SKM-1 treated with dmso at 0.1 percent for 144 hours (cell line): ENCODE measurements at regions not wholly inside any gene's neighbourhood (a gene's known extent, or its start where the extent isn't known, plus 50 kb on each side); places are given as distances from the start of the nearest gene placed in this dataset.
"Not testable (repeated sequence)": the region's sequence is repeated elsewhere in the genome, so short reads cannot be mapped to it uniquely, and the experiment has no call there.

ENCODE experiments used
- DNase-seq: peaks from one replicate; lab custom pipeline; 2025; ENCODE audit not compliant: unreplicated experiment; lab: John Stamatoyannopoulos, UW

DNA sequence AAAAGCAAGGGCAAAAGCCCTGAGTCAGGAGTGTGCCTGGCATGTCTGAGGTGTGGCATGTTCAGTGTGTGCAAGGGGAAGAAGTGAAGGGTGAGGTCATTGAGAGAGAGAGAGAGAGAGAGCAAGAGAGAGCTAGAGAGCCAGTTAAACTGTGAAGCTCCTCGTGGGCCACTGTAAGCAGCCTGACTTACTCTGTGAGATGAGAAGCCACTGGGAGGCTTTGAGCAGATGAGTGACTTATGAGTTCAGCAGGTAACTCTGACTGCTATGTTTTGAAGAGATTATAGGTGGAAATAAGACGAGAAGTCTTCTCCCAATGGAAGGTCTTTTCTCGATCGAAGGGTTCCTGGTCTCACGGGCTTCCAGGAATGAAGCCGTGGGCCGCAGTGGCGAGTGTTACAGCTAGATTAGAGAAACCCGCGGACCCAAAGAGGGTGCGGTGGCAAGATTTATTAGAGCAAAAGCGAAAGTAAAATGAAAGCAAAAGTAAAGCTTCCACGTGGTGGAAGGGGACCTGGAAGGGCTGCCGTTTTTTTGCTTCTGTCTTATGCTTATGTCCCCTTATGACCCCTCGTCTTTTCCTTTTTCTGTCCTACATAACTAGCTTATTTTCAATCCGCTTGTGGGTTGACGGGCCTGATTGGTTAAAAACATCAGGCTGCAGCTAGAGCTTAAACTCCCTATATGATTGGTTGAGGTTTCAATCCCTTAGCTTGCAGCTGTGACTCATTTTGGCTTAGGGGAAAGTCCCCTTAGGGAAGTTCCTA lies 323.1 kb upstream of the FAM78B start:
- DNase-seq, result peak; percentile 63

DNA sequence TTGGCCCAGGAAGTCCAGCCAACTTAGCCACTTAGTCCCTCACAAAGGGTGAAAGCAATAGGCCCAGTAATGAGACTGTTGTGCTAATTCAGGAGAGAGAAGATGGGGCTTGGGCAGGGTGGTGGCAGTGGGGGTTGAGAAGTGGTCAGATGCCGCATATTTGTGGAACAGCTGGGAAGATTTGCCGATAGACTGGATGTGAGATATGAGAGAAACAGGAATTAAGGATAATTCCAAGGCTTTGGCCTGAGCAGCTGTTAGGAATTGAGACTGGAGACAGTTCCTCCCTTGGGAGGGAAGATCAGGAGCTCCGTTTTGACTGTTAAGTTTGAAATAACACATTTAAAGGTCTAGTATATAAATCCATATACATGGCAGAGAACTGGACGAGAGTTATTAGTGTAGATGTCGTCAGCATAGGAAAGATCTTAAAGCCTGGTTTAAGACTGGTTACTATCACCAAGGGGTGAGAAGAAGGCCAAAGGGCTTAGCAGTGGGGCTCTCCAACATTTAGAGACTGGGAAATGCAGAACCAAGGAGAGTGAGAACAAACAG lies 323.7 kb upstream of the FAM78B start:
- DNase-seq, result no peak

DNA sequence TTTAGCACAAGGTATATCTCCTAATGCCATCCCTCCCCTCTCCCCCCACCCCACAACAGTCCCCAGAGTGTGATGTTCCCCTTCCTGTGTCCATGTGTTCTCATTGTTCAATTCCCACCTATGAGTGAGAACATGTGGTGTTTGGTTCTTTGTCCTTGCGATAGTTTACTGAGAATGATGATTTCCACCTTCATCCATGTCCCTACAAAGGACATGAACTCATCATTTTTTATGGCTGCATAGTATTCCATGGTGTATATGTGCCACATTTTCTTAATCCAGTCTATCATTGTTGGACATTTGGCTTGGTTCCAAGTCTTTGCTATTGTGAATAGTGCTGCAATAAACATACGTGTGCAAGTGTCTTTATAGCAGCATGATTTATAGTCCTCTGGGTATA lies 327.0 kb upstream of the FAM78B start:
- not testable (repeated sequence) for DNase-seq

DNA sequence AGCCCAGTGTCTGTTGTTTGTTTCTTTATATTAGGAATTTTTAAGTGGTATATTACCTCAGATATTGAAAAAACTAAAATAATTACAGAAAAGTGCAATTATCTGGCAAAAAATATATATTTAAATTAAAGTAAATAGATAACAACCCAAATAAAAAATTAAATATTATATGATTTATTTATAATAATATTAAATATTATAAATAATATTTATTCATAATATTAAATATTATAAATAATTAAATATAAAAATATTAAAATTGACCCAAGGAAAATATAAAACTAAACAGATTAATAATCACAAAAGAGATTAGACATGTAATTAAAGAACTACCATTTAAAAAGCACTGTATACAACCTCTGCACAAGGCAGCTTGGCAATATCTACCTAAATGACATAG lies 331.9 kb upstream of the POGK start:
- DNase-seq, result no peak

DNA sequence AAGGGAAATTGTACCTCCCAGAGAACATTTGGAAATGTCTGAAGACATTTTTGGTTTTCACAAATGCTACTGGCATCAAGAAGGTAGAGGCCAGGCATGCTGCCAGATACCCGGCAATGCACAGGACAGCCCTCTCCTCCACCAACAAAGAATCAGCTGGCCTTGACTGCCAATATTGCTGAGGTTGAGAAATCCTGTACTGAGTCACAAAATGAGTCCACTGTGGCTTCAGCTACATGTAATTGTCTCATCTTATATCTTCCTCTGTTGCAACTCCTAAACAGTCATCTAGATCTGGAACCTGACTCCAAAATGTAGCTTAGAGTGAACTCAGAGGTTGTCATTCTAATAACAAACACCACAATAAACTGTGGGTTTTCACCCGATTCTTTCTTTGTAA lies 327.5 kb upstream of the POGK start:
- DNase-seq, result peak; percentile 80

DNA sequence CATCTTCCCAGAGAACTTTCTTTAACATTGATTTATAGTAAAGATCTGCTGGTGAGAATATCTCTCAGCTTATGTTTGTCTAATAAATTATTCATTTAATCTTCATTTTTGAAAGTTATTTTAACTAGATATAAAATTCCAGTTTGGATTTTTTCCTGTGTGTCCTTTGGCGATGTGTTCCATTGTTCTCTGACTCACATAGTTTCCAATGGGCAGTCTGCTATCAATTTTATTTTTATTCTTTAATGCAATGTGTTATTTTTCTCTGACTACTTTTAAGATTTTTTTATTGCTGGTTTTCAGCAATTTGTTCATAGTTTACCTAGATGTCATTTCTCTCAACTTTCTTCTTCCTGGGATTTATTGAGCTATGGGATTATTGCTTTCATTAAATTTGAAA lies 325.2 kb upstream of the POGK start:
- no peak for DNase-seq

DNA sequence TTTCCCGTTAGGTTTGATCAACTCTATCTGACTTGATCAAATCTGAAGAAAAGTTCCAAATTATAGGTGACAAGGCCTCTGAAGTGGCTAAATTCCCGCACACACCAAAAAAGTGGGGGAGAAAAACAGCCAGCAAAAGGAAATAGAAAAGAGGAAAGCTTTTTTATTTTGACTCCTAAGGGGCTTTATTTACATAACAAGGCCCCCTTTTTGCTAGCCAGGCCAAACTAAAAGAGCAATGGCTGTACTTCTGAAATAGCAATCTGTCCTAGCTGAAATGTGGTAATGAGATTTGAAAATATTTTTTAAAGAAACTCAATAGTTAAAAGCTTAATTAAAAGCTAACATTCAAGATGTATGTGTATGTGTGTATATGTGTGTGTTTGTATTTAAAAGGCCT lies 311.5 kb upstream of the POGK start:
- no peak for DNase-seq

DNA sequence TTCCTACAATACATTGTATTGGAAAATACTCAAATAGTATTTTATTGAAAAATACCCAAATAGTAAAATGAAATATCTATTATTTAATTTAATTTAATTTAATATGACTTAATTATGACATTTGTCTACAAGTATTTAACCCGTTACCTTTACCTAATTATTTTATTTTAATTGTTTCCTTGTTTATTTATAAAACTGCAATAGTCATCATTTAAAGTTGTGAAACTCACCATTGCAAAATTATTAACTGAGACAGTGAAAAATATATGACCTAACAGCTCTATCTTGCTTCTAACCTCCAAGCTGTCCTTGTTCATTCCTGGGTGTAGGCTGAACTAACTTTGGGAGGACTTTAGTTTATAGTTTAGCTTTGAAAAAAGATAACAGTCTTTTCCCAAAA lies 300.6 kb upstream of the POGK start:
- no peak for DNase-seq

DNA sequence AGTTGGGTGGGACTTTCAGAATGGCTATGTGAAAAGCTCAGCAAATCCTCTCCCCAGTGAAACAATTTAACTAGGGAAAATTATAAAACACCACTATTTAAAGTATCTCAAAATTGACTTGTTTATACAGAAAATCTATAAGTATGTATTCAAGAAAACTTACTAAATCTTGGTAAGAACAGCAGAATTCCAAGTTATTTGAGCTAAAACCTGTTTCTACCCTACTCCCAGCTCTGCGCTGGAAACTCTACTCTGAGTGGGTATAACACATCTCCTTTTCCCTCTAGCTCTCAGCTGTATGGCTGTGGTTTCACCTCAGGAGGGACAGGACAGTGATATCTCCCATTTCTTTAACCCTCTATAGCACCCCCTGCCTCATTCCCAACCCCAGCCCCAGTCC lies 295.2 kb upstream of the POGK start:
- DNase-seq, result no peak

DNA sequence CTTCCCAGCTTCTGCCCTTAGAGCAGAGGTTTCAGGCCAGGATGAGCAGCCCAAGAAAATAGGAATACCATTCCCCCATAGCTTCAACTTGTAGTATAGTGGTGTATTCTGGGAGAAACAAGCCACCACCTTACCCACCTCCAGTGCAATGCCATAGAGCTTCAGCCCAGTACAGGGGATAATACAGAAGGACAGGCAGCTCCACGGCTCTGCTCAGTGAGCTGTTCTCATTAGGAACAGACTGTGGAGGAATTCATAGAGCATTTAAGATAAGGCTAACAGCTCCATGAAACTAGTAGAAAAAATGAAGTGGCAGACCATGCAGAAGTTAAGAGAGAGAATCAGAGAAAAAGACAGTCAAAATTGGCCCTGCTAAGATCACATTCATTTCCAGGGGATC lies 294.7 kb upstream of the POGK start:
- DNase-seq, result no peak

DNA sequence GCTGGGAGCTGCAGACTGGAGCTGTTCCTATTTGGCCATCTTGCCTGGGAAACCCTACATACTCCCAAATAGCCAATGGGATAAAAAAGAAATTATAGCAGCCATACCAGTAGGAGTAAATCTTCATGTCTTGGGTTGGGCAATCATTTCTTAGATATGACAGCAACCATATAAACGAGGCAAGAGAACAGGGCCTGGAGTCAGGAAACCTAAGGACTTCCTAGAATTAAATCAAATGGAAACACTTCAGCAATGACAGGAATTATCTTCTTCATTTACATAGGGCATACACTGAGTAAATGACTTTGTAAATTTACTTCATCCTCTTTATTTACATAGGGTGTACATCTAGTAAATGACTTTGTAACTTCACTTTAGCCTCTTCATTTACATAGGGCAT lies 286.6 kb upstream of the POGK start:
- DNase-seq, result no peak

DNA sequence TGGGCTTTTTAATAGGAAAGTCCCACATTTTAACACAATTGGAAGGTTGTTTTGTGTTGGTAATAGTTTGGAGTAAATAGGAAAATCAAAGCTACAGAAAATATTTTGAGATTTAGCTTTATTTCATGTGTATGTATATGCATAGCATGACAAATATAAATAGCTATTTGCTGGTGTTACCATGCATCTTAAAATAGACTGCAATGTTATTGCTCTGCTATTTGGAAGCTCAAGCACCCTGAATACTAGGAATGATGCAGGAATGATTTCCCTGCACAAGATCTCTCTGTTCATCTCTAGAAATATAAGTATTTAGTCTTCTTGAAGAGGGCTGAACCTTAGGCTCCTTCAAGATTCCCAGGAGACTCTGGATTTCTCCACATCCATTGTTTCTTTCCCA lies 268.3 kb upstream of the POGK start:
- no peak for DNase-seq

DNA sequence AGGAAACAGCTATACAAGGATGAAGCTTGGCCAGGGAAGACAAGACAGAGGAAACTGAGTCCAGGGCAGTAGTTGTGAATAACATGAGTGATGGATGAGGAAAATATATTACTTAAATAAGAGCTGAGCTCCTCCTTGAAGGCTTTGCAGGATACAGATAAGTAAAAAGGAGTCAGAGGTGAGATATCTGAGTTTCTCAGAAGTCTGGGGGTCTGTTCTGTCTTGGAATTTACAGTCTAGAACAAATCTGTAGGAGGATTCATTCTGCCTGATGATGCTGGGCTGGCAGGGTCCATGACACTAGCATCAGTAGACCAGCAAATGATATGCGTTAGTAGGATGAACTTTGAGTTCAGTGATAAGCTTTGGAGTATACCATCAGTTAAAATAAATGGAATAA lies 266.1 kb upstream of the POGK start:
- no peak for DNase-seq

DNA sequence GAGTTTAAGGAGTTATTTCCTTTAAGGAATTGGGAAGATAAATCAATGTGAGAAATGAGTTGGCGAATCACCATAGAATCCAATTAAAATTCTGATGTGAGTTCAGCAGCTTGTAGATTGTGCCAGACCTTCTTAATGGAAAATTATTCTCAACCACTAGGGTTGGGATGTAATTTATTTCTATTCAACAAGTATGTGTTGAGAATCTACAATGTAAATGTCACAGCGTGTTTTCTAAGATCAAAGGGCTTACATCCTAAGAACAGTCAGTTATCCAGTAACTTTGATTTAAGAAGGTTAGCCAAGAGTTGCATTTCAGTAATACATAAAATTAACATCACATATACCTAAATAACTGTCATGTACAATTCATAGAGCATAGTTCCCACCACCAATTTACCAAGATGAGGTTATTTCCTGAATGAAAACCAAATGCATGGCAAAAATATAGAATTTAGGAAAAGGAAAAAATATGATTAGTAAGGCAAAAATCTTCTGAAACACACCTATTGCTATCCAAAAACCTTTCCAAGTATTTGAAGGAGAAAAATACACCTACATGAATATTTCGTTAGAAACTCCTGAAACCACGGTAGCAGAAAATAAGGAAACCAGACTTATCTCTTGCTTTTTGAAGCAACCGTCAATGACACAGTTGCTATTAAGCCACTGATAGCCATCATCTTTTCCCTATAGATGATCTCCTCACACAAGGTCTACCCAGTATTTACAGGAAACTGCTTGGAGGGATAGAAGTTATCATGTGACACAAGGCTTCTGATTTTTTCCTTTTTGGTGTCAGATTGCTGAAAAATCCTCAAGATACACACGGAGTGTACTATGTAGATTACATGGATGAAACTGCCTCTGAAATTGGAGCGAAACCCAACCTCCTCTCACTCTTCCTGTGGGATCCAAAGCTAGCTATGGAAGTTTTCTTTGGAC lies 259.4 kb upstream of the POGK start:
- no peak for DNase-seq

DNA sequence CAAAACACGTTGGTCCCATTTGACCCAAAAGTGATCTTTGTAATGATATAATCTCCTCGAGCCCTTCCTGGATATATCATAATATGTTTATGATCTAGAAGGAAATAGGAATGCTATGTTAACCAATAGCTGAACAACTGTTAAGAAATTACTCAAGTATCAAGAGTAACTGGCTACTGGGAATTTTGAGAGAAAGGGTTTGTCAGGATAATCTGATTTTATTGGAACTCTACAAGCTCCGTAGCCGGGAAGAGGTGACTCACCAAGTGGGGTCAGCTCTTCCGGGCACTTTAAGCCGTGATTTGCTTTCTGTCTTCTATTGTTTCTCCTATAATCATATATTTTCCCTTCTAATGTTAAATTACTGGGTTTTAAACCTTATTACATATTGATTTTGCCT lies 250.5 kb upstream of the POGK start:
- DNase-seq, result no peak

DNA sequence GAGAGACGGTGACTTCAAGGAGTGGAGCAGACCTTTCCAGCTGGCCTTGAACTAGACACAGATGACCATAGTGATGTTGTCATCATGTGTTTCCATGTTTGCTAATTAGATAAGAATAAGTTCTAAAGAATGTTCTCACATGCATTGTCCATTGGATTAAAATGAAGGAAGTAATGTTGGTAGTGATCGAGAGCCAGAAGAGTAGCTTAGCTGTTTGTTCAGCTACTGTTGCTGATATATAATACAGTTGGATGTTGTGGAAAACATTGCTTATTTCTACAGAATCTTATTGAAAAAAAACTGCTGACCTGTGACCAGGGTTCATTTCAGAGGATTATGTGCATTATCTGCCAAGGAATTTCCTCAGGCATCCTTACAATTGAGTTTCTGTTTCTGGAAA lies 249.1 kb upstream of the POGK start:
- DNase-seq, result no peak

DNA sequence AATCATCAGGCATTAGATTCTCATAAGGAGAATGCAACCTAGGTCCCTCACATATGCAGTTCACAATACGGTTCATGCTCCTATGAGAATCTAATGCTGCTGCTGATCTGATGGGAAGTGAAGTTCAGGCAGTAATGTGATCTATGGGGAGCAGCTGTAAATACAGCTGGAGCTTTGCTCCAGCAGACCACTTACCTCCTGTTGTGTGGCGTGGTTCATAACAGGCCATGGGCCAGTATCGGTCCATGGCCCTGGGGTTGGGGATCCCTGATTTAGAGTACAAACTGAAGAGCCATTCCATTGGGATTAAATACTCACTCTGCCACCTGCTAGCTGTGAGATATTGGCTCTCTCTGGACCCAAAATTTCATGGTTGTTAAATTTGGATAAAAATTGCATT lies 244.6 kb upstream of the POGK start:
- DNase-seq, result no peak

DNA sequence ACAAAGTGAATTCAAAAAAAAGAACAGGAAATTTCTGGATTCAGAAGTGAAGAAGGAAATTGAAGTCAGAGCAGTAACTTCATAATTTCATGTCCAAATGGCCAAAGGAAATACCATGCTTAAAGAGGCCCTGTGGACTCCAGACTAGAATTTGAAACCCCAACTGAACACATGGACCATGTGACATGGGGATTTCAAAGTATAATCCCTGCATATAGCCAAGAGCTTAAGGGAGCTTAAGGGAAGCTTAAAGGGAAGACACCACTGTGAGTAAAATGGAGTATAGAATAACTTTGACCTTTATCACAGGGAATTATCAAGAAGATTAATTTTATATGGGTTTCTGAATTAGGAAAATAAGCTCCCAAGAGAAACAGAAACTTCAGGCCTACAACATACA lies 241.8 kb upstream of the POGK start:
- DNase-seq, result no peak

DNA sequence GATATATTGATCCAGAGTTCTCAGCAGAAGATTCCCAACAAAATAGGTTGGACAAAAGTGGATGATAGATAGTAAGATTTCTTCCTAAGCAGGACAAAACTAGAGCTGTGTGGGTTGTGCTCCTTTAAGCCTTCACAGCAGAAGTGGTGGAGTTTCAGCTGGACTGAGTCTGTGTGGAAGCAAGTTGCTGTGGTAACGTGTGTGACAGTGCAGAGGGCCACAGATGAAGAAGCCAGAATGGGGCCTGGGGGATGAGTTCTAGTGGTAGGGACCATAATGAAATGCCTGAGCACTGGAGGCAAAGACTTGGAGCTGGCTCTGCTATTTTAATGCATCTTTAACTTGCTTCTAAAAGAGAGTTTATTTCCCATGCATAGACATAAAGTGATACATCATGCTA lies 238.7 kb upstream of the POGK start:
- DNase-seq, result no peak

DNA sequence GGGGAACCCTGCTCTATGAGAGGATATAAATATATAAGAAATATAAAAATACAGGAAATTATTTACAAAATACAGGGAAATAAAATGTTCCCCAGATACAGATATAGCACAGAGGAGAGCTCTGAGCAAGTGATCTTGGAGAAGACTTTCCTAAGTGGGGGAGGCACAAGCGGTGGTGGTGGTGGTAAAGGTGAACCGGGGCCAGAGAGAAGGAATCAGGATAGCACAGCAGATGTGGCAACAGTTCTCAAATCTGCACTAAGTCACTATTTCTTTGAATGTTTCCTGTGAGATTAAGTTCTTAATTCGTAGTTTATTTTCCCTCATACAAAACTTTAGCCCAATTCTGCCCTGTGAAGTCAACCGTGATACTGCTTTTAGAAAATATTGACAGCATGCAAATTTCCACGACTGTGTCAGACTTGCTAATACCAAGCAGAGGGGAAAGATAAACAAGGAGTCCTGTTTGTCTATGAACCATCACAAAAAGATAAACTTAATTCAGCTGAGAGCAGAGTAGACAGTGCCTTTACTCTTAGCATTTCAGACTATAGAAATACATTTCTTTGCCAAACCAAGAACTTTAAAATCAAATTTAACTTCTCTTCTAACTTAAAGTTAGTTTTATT lies 237.5 kb upstream of the POGK start:
- no peak for DNase-seq

DNA sequence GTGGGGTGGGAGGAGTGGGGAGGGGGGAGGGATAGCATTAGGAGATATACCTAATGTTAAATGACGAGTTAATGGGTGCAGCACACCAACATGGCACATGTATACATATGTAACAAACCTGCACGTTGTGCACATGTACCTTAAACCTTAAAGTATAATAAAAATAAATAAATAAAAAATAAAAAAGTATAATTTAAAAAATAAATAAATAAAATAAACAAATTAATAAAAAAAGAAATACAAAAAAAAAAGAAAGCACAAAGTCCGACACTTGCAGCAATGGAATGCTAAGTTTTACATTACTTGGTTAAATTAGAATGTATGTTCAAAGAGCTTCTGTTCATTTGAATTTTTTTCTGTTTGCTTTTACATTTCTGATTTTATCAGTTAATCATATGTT lies 236.5 kb upstream of the POGK start:
- DNase-seq, result not testable (repeated sequence)

DNA sequence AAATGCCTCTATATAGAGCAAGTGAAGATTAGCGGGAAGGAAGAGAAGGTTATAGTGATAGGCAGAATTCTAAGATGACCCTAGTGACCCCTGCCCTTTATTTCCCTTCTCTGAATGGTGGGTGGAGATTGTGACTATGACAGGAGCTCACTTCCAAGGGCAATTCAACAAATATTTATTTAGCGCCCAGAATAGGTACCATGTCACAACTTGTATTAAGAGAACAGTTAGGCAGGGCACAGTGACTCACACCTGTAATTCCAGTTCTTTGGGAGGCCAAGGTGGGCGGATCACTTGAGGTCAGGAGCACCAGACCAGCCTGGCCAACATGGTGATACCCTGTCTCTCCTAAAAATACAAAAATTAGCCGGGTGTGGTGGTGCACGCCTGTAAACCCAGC lies 236.0 kb upstream of the POGK start:
- no peak for DNase-seq
